Nephron (organoid): ENCODE measurements at regions not wholly inside any gene's neighbourhood (a gene's known extent, or its start where the extent isn't known, plus 50 kb on each side); places are given as distances from the start of the nearest gene placed in this dataset.
A peak's percentile ranks its signal among the peaks of the same experiment; 100 is the strongest.

ENCODE experiments used
- H3K27ac Mint-ChIP-seq, 3 experiments: 2 replicates each; pipeline ENCODE4 v1.8.0; 2020; ENCODE audit warnings: mixed read lengths in 3 of 3, mild to moderate bottlenecking in 2 of 3, moderate library complexity in 1 of 3
- H3K27me3 Mint-ChIP-seq: 2 replicates; pipeline ENCODE4 v1.8.0; 2021; ENCODE audit warnings: low read depth, mild to moderate bottlenecking, moderate library complexity, mixed read lengths
- H3K36me3 Mint-ChIP-seq: 2 replicates; pipeline ENCODE4 v1.8.0; 2020; ENCODE audit warnings: low read depth, mixed read lengths
- H3K4me1 Mint-ChIP-seq: 2 replicates; pipeline ENCODE4 v1.8.0; 2020; ENCODE audit warnings: mixed read lengths
- H3K4me3 Mint-ChIP-seq, 3 experiments: 2 replicates each; pipeline ENCODE4 v1.8.0; 2020; ENCODE audit warnings: mild to moderate bottlenecking in 3 of 3, mixed read lengths in 3 of 3, moderate library complexity in 2 of 3
- H3K9me3 Mint-ChIP-seq: 2 replicates; pipeline ENCODE4 v1.8.0; 2020; ENCODE audit warnings: mixed read lengths
- CTCF ChIP-seq, 3 experiments: fragments of 200-600 bp; sonication (generic); IDR thresholded peaks; one replicate each; pipeline ENCODE4 v1.5.0; 2021; ENCODE audit warnings: antibody characterized with exemption in 3 of 3; ENCODE audit not compliant: unreplicated experiment in 3 of 3

GRCh38 chr5:3333105-3333504 is 262.5 kb upstream of the IRX1 start:
- H3K27ac Mint-ChIP-seq, result no peak overlapping the region
- peaks cover 3% of the 10 kb centered on the region for H3K9me3 Mint-ChIP-seq
- no peak for TF ChIP-seq CTCF (IDR thresholded peaks at IDR 0.05; ENCODE audit: unreplicated experiment in 3 of 3)
- peaks cover 4% of the 10 kb centered on the region for H3K4me1 Mint-ChIP-seq
- H3K27me3 Mint-ChIP-seq, result peaks cover 35% of the 10 kb centered on the region
- no peaks in the 10 kb centered on the region for H3K36me3 Mint-ChIP-seq
- no peak overlapping the region for H3K4me3 Mint-ChIP-seq

GRCh38 chr5:3331819-3332218 is 263.8 kb upstream of the IRX1 start:
- TF ChIP-seq CTCF (IDR thresholded peaks at IDR 0.05; ENCODE audit: unreplicated experiment in 3 of 3), result no peak
- Mint-ChIP-seq H3K36me3 (no peaks in the 10 kb centered on the region), H3K4me1 (peaks cover 4% of the 10 kb centered on the region), H3K9me3 (peaks cover 3% of the 10 kb centered on the region), H3K4me3 (no peak overlapping the region), H3K27ac (no peak overlapping the region), H3K27me3 (peaks cover 27% of the 10 kb centered on the region)

GRCh38 chr5:3330442-3330841 is 265.2 kb upstream of the IRX1 start:
- Mint-ChIP-seq H3K4me1 (peaks cover 10% of the 10 kb centered on the region), H3K9me3 (peaks cover 3% of the 10 kb centered on the region), H3K27me3 (peaks cover 18% of the 10 kb centered on the region), H3K4me3 (no peak overlapping the region), H3K27ac (no peak overlapping the region), H3K36me3 (no peaks in the 10 kb centered on the region)
- TF ChIP-seq CTCF (IDR thresholded peaks at IDR 0.05; ENCODE audit: unreplicated experiment in 3 of 3), result no peak

GRCh38 chr5:3329427-3329826 is 266.2 kb upstream of the IRX1 start:
- Mint-ChIP-seq H3K36me3 (no peaks in the 10 kb centered on the region), H3K27me3 (peaks cover 18% of the 10 kb centered on the region), H3K9me3 (peaks cover 3% of the 10 kb centered on the region), H3K4me3 (no peak overlapping the region), H3K4me1 (peaks cover 15% of the 10 kb centered on the region), H3K27ac (no peak overlapping the region)
- TF ChIP-seq CTCF (IDR thresholded peaks at IDR 0.05; ENCODE audit: unreplicated experiment in 3 of 3), result no peak

GRCh38 chr5:3326841-3327232 is 268.8 kb upstream of the IRX1 start:
- Mint-ChIP-seq H3K4me3 (no peak overlapping the region), H3K36me3 (no peaks in the 10 kb centered on the region), H3K27me3 (peaks cover 9% of the 10 kb centered on the region), H3K4me1 (peaks cover 12% of the 10 kb centered on the region), H3K27ac (no peak overlapping the region), H3K9me3 (peaks cover 3% of the 10 kb centered on the region)
- no peak for TF ChIP-seq CTCF (IDR thresholded peaks at IDR 0.05; ENCODE audit: unreplicated experiment in 3 of 3)

- no peak for TF ChIP-seq CTCF (IDR thresholded peaks at IDR 0.05; ENCODE audit: unreplicated experiment in 3 of 3)
- peaks cover 7% of the 10 kb centered on the region for H3K27me3 Mint-ChIP-seq
- H3K4me3 Mint-ChIP-seq, result no peak overlapping the region
- H3K27ac Mint-ChIP-seq, result peak overlapping the region; percentile 5 to 32 (median 14)
- H3K36me3 Mint-ChIP-seq, result no peaks in the 10 kb centered on the region
- peaks cover 3% of the 10 kb centered on the region for H3K9me3 Mint-ChIP-seq
- peaks cover 12% of the 10 kb centered on the region for H3K4me1 Mint-ChIP-seq
Observed at GRCh38 chr5:3325972-3326840, 269.4 kb upstream of the IRX1 start.
